Kidney (tissue), 13 donors: ENCODE measurements at regions not wholly inside any gene's neighbourhood (a gene's known extent, or its start where the extent isn't known, plus 50 kb on each side); places are given as distances from the start of the nearest gene placed in this dataset.
A peak's percentile ranks its signal among the peaks of the same experiment; 100 is the strongest.

Source experiments
- DNase-seq, 5 donors: peaks; one replicate each; pipeline ENCODE4 v3.0.0-alpha.2; 2013 to 2020
- FAIRE-seq: peaks from 2 replicates; lab custom pipeline; 2012; peaks lifted over from hg19 to GRCh38; lab: Jason Lieb, UNC
- H3K27ac ChIP-seq, 2 donors: one replicate each; pipeline ENCODE4 v1.7.0; 2013; ENCODE audit warnings: low read depth in 2 of 2, low read length in 2 of 2, inconsistent platforms in 1 of 2
- H3K27me3 ChIP-seq: one replicate; pipeline ENCODE4 v1.7.1; 2013; ENCODE audit warnings: low read length, inconsistent platforms; ENCODE audit not compliant: control insufficient read depth, insufficient read depth
- H3K36me3 ChIP-seq, 3 donors: one replicate each; pipeline versions ENCODE4 v1.7.0 to v1.7.1; 2013; ENCODE audit warnings: low read length in 3 of 3, control low read depth in 1 of 3, inconsistent platforms in 1 of 3; ENCODE audit not compliant: insufficient read depth in 3 of 3, control insufficient read depth in 2 of 3
- H3K4me1 ChIP-seq, 3 donors: one replicate each; pipeline versions ENCODE4 v1.7.0 to v1.7.1; 2013; ENCODE audit warnings: low read length in 3 of 3, inconsistent platforms in 1 of 3, low read depth in 1 of 3; ENCODE audit not compliant: control insufficient read depth in 2 of 3, insufficient read depth in 2 of 3
- H3K4me3 ChIP-seq, 3 donors: one replicate each; pipeline versions ENCODE4 v1.7.0 to v1.8.1; 2013; ENCODE audit warnings: low read length in 3 of 3, control low read depth in 1 of 3, inconsistent platforms in 1 of 3
- H3K9ac ChIP-seq, 3 donors: one replicate each; pipeline versions ENCODE4 v1.7.0 to v1.7.1; 2013; ENCODE audit warnings: low read length in 3 of 3, control low read depth in 1 of 3, inconsistent platforms in 1 of 3
- H3K9me3 ChIP-seq, 3 donors: one replicate each; pipeline versions ENCODE4 v1.7.0 to v1.7.1; 2013; ENCODE audit warnings: low read length in 3 of 3, control low read depth in 1 of 3, inconsistent platforms in 1 of 3; ENCODE audit not compliant: control insufficient read depth in 2 of 3, insufficient read depth in 1 of 3
- CTCF ChIP-seq: IDR thresholded peaks from 3 replicates; pipeline ENCODE4 v1.5.1; 2012; ENCODE audit warnings: mild to moderate bottlenecking, moderate library complexity, borderline replicate concordance; ENCODE audit not compliant: insufficient read depth; ENCODE audit errors: extremely low read depth
- intact Hi-C: fragments of 100-400 bp; cut with DNase I; formaldehyde crosslinking; loops from one replicate; pipeline ENCODE4 v1.11.1; 2022
- donor health status: control.
- donor health status: control.
- donor health status: control.
- donor health status: control.
- donor health status: control.
- donor health status: DM: yes; HTN: yes; CAD: no.
- donor health status: Normal renal cell carcinoma (clear cell type).

GRCh38 chr2:47301277-47301618, 67.9 kb upstream of the EPCAM start:
- Histone ChIP-seq H3K27ac (no peak overlapping the region), H3K4me3 (no peak overlapping the region), H3K27me3 (no peaks in the 10 kb centered on the region), H3K4me1 (no peaks in the 10 kb centered on the region), H3K36me3 (no peaks in the 10 kb centered on the region), H3K9me3 (no peaks in the 10 kb centered on the region), H3K9ac (no peak overlapping the region)
- DNase-seq (no peak), FAIRE-seq (no peak)
- intact Hi-C loops, result no loop called here
- no peak for TF ChIP-seq CTCF

- FAIRE-seq, result no peak
- no peaks in the 10 kb centered on the region for H3K9me3 ChIP-seq
- no peaks in the 10 kb centered on the region for H3K36me3 ChIP-seq
- no peak overlapping the region for H3K9ac ChIP-seq
- TF ChIP-seq CTCF, result no peak
- no peak overlapping the region for H3K4me3 ChIP-seq
- peak in 1 of 5 donors; percentile 27 for DNase-seq
- no peaks in the 10 kb centered on the region for H3K4me1 ChIP-seq
- intact Hi-C loops, result no loop called here
- no peak overlapping the region for H3K27ac ChIP-seq
- no peaks in the 10 kb centered on the region for H3K27me3 ChIP-seq
Measured at GRCh38 chr2:47300609-47301276, 68.4 kb upstream of the EPCAM start.

- H3K27me3 ChIP-seq, result no peaks in the 10 kb centered on the region
- no peak overlapping the region for H3K4me3 ChIP-seq
- no peak for TF ChIP-seq CTCF
- H3K9ac ChIP-seq, result no peak overlapping the region
- DNase-seq (no peak), FAIRE-seq (no peak)
- H3K27ac ChIP-seq, result no peak overlapping the region
- H3K4me1 ChIP-seq, result peaks cover 0 to 2% (median 0%) of the 10 kb centered on the region in 3 donors
- intact Hi-C loops, result no loop called here
- H3K36me3 ChIP-seq, result no peaks in the 10 kb centered on the region
- H3K9me3 ChIP-seq, result no peaks in the 10 kb centered on the region
Measured at GRCh38 chr2:47300081-47300480, 69.0 kb upstream of the EPCAM start.

- Histone ChIP-seq H3K27ac (no peak overlapping the region), H3K4me3 (no peak overlapping the region), H3K4me1 (peaks cover 0 to 2% (median 0%) of the 10 kb centered on the region in 3 donors), H3K27me3 (no peaks in the 10 kb centered on the region), H3K9ac (no peak overlapping the region), H3K9me3 (no peaks in the 10 kb centered on the region), H3K36me3 (no peaks in the 10 kb centered on the region)
- FAIRE-seq, result no peak
- no peak for TF ChIP-seq CTCF
- DNase-seq, result no peak
- intact Hi-C loops, result no loop called here
Measured at GRCh38 chr2:47299555-47299954, 69.6 kb upstream of the EPCAM start.
